K562 (cell line): ENCODE measurements at regions not wholly inside any gene's neighbourhood (a gene's known extent, or its start where the extent isn't known, plus 50 kb on each side); places are given as distances from the start of the nearest gene placed in this dataset.

Source experiments
- ATAC-seq: fragments of 200-7000 bp; cut with Tn5 transposase; 3 replicates; pipeline ENCODE4 v1.9.1; 2020; ENCODE audit warnings: moderate library complexity
- BruUV-seq: library from RNA; stranded (reverse); fragments of 400-500 nt; replicated peaks from 2 replicates; lab custom pipeline; 2021; lab: Mats Ljungman, UMichigan
- CTCF ChIA-PET: fragments of 300-600 bp; formaldehyde crosslinking; extraction: SDS; loops from one replicate; lab custom pipeline; 2021; ENCODE audit warnings: low intra/inter-chr PET ratio; lab: Yijun Ruan, JAX
- POLR2A ChIA-PET: fragments of 300-600, 350-650 bp; sonication (Branson Sonifier 250); formaldehyde crosslinking; extraction: SDS; loops from one replicate; lab custom pipeline; 2021; ENCODE audit warnings: antibody characterized with exemption, inconsistent platforms; lab: Yijun Ruan, JAX
- DNase-seq, 4 experiments: peaks; one replicate each; pipeline versions ENCODE4 v3.0.0 to v3.0.0-alpha.2; 2011 to 2018; ENCODE audit warnings: low spot score in 3 of 4, mixed read lengths in 3 of 4; ENCODE audit errors: extremely low read depth in 1 of 4
- FAIRE-seq: peaks from 2 replicates; lab custom pipeline; 2011; peaks lifted over from hg19 to GRCh38; lab: Jason Lieb, UNC
- H2AFZ ChIP-seq: 2 replicates; pipeline ENCODE4 v1.6.0; 2011; ENCODE audit warnings: low read depth, low read length, control low read depth, inconsistent platforms
- H3K27ac ChIP-seq: fragments of 200-600 bp; 3 replicates; pipeline ENCODE4 v1.8.0; 2011; ENCODE audit warnings: low read depth, mild to moderate bottlenecking, control low read depth, inconsistent platforms, low read length, moderate library complexity, mixed read lengths; ENCODE audit errors: extremely low read depth
- H3K27me3 ChIP-seq, 2 experiments: fragments of 300-600 bp in 1 of 2; 2 replicates in 1 of 2; 3 replicates in 1 of 2; pipeline versions ENCODE4 v1.6.0 to v1.8.0; 2011; ENCODE audit warnings: inconsistent platforms in 2 of 2, low read length in 2 of 2, mild to moderate bottlenecking in 1 of 2, mixed read lengths in 1 of 2, moderate library complexity in 1 of 2; ENCODE audit not compliant: control insufficient read depth in 2 of 2, insufficient read depth in 2 of 2
- H3K36me3 ChIP-seq: fragments of 300-600 bp; 3 replicates; pipeline ENCODE4 v1.8.0; 2011; ENCODE audit warnings: mild to moderate bottlenecking, low read length, inconsistent platforms; ENCODE audit not compliant: control insufficient read depth, insufficient read depth
- H3K4me1 ChIP-seq, 2 experiments: fragments of 200-600 bp in 1 of 2; replicated peaks in 1 of 2; 2 replicates in 1 of 2; 3 replicates in 1 of 2; pipeline versions ENCODE4 v1.5.1 to v1.8.0; 2011; ENCODE audit warnings: inconsistent platforms in 2 of 2, low read length in 2 of 2, mild to moderate bottlenecking in 1 of 2, mixed read lengths in 1 of 2, moderate library complexity in 1 of 2; ENCODE audit not compliant: control insufficient read depth in 2 of 2, insufficient read depth in 2 of 2
- H3K4me2 ChIP-seq: 2 replicates; pipeline ENCODE4 v1.6.1; 2011; ENCODE audit warnings: low read length, control low read depth, inconsistent platforms, mixed read lengths; ENCODE audit not compliant: insufficient read depth
- H3K4me3 ChIP-seq: fragments of 200-600 bp; sonication (generic), shearing (Covaris generic); 2 replicates; pipeline ENCODE4 v1.5.1; 2016; ENCODE audit warnings: control low read depth, inconsistent platforms
- H3K79me2 ChIP-seq: fragments of 200-600 bp; 3 replicates; pipeline ENCODE4 v1.8.0; 2011; ENCODE audit warnings: low read length, inconsistent platforms; ENCODE audit not compliant: control insufficient read depth, insufficient read depth
- H3K9ac ChIP-seq, 2 experiments: 2 replicates each; pipeline versions ENCODE4 v1.6.0 to v1.6.1; 2011; ENCODE audit warnings: low read depth in 2 of 2, low read length in 2 of 2, control low read depth in 1 of 2, inconsistent platforms in 1 of 2, mild to moderate bottlenecking in 1 of 2, mixed read lengths in 1 of 2; ENCODE audit not compliant: insufficient read depth in 1 of 2
- H3K9me1 ChIP-seq: one replicate; pipeline ENCODE4 v1.6.0; 2011; ENCODE audit warnings: inconsistent platforms, mild to moderate bottlenecking, low read length, moderate library complexity; ENCODE audit not compliant: control insufficient read depth, insufficient read depth
- H3K9me3 ChIP-seq: replicated peaks from 2 replicates; pipeline ENCODE4 v1.5.1; 2011; ENCODE audit warnings: low read depth, low read length, inconsistent platforms; ENCODE audit not compliant: control insufficient read depth, insufficient read depth
- H4K20me1 ChIP-seq: replicated peaks from 2 replicates; pipeline ENCODE4 v1.6.1; 2011; ENCODE audit warnings: low read length, inconsistent platforms, mixed read lengths; ENCODE audit not compliant: control insufficient read depth, insufficient read depth
- CEBPG ChIP-seq, 3 experiments: fragments of 200-800 bp in 1 of 3; sonication (Bioruptor generic) in 1 of 3; sonication (generic) in 1 of 3; formaldehyde crosslinking in 1 of 3; IDR thresholded peaks in 2 of 3; conservative IDR thresholded peaks in 1 of 3; 2 replicates each; pipeline versions ENCODE4 v1.6.1 to v1.8.0; 2016 to 2022; ENCODE audit warnings: missing compliant biosample characterization in 2 of 3, missing genetic modification characterization in 2 of 3, mild to moderate bottlenecking in 1 of 3, missing genetic modification reagents in 1 of 3
- EGR1 ChIP-seq: fragments of 450-650 bp; conservative IDR thresholded peaks from 2 replicates; pipeline ENCODE4 v1.6.1; 2017; ENCODE audit warnings: mild to moderate bottlenecking
- EZH2 ChIP-seq: IDR thresholded peaks from 2 replicates; pipeline ENCODE4 v1.6.1; 2012; ENCODE audit warnings: low read depth, mild to moderate bottlenecking, inconsistent platforms, low read length, borderline replicate concordance
- PHB2 ChIP-seq: fragments of 450-650 bp; IDR thresholded peaks from 2 replicates; pipeline ENCODE4 v1.6.1; 2017; ENCODE audit warnings: low read depth
- WGBS: fragments of 100-300 bp; shearing (Covaris generic); methylation state at CpG from one replicate; pipeline ENCODE4 v1.1.6; 2016; ENCODE audit warnings: low coverage, mixed read lengths; ENCODE audit not compliant: insufficient coverage; ENCODE audit errors: missing lambda C conversion rate; 5-methylcytosine and 5-hydroxymethylcytosine counted together
- in situ Hi-C: fragments of 300-500 bp; cut with MboI; formaldehyde crosslinking; loops from 4 replicates; pipeline ENCODE4 v1.15.0; 2018; ENCODE audit warnings: inconsistent platforms, mixed read lengths
- intact Hi-C: fragments of 100-400 bp; cut with micrococcal nuclease; formaldehyde crosslinking; loops from 2 replicates; pipeline ENCODE4 v1.14.2; 2022
- TF ChIP-seq, protein P1 (sequence below): sonication (generic); formaldehyde crosslinking; IDR thresholded peaks from 2 replicates; pipeline ENCODE4 v1.8.1; 2023; ENCODE audit warnings: mild to moderate bottlenecking, missing genetic modification reagents

DNA sequence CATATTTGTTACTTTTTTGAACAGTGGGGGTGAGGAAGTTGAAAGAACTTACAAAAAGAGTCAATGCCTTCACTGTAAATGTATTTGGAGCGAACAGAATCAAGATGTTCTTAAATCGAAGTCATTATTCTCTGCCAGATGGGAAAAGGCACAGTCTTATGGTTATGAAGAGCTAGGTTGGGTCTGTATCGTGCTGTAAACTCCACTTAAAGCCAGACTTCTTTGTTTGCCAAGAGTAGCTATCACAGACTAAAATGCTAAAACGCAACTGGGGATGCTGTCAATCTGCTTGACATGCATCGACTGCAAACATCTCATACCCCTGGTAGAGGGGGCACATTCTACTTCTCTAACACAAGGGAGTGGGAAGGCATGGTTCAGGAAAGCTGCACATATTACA lies 160.4 kb downstream of the DACT1 start:
- ATAC-seq, result no peak
- TF ChIP-seq, protein P1, sequence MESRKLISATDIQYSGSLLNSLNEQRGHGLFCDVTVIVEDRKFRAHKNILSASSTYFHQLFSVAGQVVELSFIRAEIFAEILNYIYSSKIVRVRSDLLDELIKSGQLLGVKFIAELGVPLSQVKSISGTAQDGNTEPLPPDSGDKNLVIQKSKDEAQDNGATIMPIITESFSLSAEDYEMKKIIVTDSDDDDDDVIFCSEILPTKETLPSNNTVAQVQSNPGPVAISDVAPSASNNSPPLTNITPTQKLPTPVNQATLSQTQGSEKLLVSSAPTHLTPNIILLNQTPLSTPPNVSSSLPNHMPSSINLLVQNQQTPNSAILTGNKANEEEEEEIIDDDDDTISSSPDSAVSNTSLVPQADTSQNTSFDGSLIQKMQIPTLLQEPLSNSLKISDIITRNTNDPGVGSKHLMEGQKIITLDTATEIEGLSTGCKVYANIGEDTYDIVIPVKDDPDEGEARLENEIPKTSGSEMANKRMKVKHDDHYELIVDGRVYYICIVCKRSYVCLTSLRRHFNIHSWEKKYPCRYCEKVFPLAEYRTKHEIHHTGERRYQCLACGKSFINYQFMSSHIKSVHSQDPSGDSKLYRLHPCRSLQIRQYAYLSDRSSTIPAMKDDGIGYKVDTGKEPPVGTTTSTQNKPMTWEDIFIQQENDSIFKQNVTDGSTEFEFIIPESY (CRISPR knock-in tag), result no peak
- no peak for TF ChIP-seq EGR1

DNA sequence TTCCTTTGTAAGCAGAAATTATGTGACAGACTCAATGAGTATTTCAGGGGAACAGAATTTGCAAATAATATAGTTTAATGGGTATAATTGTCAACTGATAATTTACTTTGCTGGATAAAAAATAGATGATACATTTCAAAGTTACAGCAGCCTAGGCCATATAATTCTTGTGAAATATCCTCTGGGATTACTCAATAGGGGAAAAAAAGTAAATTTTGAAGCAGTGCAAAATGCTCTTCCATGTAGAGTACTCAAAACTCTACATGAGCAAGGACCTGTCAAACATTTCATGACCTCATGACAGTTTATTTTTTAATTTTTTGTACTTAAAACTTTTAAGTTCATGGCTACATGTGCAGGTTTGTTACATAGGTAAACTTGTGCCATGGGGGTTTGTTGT lies 163.3 kb downstream of the DACT1 start:
- BruUV-seq, result no TSS peak
- in situ Hi-C loops, result no loop called here
- Histone ChIP-seq H3K27me3 (no peaks in the 10 kb centered on the region), H3K4me2 (no peak overlapping the region), H3K36me3 (no peaks in the 10 kb centered on the region), H3K9me1 (no peaks in the 10 kb centered on the region), H3K9me3 (no peaks in the 10 kb centered on the region), H3K79me2 (no peaks in the 10 kb centered on the region), H3K4me3 (no peak overlapping the region), H3K4me1 (no peaks in the 10 kb centered on the region), H2AFZ (no peak overlapping the region), H4K20me1 (no peaks in the 10 kb centered on the region), H3K27ac (no peak overlapping the region), H3K9ac (no peak overlapping the region)
- FAIRE-seq (no peak), ATAC-seq (no peak), DNase-seq (no peak)
- ChIA-PET CTCF (no interaction called here), POLR2A (no interaction called here)
- intact Hi-C loops, result no loop called here
- TF ChIP-seq PHB2 (no peak), CEBPG (CRISPR knock-in tag; IDR thresholded peaks at IDR 0.05) (no peak), CEBPG (tag; conservative IDR thresholded peaks at IDR 0.05 in 1 of 2, IDR thresholded peaks at IDR 0.05 in 1 of 2) (0 out of 4 replicates have a peak, but pooled peaks of 1 of the 2 experiments have one; percentile 33), EZH2 (no peak)

More for the DNA sequence above, 160.4 kb downstream of the DACT1 start:
- H4K20me1 ChIP-seq, result no peaks in the 10 kb centered on the region
- no peak overlapping the region for H3K9ac ChIP-seq
- H3K9me3 ChIP-seq, result no peaks in the 10 kb centered on the region
- no TSS peak for BruUV-seq
- no peaks in the 10 kb centered on the region for H3K27me3 ChIP-seq
- ChIA-PET POLR2A (no interaction called here), CTCF (no interaction called here)
- H3K79me2 ChIP-seq, result no peaks in the 10 kb centered on the region
- H3K4me1 ChIP-seq, result no peaks in the 10 kb centered on the region
- H3K9me1 ChIP-seq, result no peaks in the 10 kb centered on the region
- no peaks in the 10 kb centered on the region for H3K36me3 ChIP-seq
- WGBS, result 0% methylated on average over 5 of the region's 5 CpGs
- FAIRE-seq, result no peak
- no peak overlapping the region for H3K4me2 ChIP-seq
- no peak for DNase-seq
- in situ Hi-C loops, result no loop called here
- H2AFZ ChIP-seq, result no peak overlapping the region
- H3K27ac ChIP-seq, result no peak overlapping the region
- intact Hi-C loops, result no loop called here
- H3K4me3 ChIP-seq, result no peak overlapping the region
